Hepatocyte (in vitro differentiated cells): ENCODE measurements at regions not wholly inside any gene's neighbourhood (a gene's known extent, or its start where the extent isn't known, plus 50 kb on each side); places are given as distances from the start of the nearest gene placed in this dataset.

Source experiments
- CTCF ChIP-seq: fragments of 200-600 bp; sonication (generic); IDR thresholded peaks from 2 replicates; pipeline ENCODE4 v1.5.1; 2016; ENCODE audit warnings: antibody characterized with exemption, mild to moderate bottlenecking; ENCODE audit not compliant: poor library complexity
- EZH2 ChIP-seq: fragments of 200-600 bp; sonication (generic); IDR thresholded peaks from 2 replicates; pipeline ENCODE4 v1.6.1; 2016; ENCODE audit warnings: antibody characterized with exemption, mild to moderate bottlenecking, borderline replicate concordance
- EZH2phosphoT487 ChIP-seq: fragments of 200-600 bp; sonication (generic); IDR thresholded peaks from one replicate; pipeline ENCODE4 v1.6.1; 2018; ENCODE audit warnings: antibody characterized with exemption, mild to moderate bottlenecking, low read depth, moderate library complexity; ENCODE audit not compliant: unreplicated experiment, severe bottlenecking

DNA sequence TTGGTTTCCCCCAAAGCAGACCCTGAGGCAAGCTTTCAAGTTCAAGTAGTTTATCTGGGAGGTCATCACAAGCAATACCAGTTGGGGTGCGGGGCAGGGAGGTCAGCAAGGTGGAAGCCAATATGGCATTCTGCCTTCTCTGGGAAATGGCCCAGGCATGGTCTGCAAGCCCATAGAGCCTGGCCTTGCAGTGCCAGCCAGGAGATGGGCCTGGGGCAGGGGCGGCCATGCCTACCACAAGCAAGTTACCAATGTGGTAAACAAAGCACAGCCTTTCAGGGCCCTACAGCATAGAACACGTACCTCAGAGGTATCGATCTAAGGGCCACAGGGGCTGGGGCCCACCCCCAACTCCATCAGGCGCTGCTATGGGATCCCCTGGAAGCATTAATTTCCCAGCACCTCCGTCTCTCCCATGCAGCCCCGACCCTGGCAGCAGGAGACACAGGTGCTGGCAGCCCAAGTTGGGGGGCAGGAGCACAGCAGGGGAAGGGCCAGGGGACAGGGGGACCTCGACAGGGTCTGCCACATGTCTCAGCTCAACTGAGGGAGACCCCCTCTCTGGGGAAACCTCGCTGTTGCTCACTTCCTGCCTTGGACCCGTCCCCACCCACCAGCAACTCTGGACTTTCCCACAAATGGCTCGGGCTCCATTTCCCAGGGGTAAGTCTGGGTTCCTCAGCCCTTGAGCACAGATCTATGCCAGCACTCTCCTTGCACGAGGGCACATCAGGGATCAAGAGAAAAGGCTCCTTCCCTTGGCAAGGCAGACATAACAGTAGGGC is 369.0 kb downstream of the PREX1 start:
- no peak for TF ChIP-seq EZH2
- TF ChIP-seq CTCF: no peak
- TF ChIP-seq EZH2phosphoT487: no peak
